Activated CD4-positive, alpha-beta T cell treated with anti-CD3 and anti-CD28 coated beads, Interleukin-2, amount 50 U/mL, for 4 hours (primary cell): ENCODE measurements at regions not wholly inside any gene's neighbourhood (a gene's known extent, or its start where the extent isn't known, plus 50 kb on each side); places are given as distances from the start of the nearest gene placed in this dataset.
"Not testable (repeated sequence)": the region's sequence is repeated elsewhere in the genome, so short reads cannot be mapped to it uniquely, and the experiment has no call there.

Source experiments
- DNase-seq, 2 experiments: peaks; one replicate each; pipeline ENCODE4 v3.0.0-alpha.2; 2020

- DNase-seq: no peak
Measured at GRCh38 chr21:31609081-31609480, 50.4 kb upstream of the SOD1 start.

GRCh38 chr21:31607791-31608190, 51.7 kb upstream of the SOD1 start:
- no peak for DNase-seq

DNA sequence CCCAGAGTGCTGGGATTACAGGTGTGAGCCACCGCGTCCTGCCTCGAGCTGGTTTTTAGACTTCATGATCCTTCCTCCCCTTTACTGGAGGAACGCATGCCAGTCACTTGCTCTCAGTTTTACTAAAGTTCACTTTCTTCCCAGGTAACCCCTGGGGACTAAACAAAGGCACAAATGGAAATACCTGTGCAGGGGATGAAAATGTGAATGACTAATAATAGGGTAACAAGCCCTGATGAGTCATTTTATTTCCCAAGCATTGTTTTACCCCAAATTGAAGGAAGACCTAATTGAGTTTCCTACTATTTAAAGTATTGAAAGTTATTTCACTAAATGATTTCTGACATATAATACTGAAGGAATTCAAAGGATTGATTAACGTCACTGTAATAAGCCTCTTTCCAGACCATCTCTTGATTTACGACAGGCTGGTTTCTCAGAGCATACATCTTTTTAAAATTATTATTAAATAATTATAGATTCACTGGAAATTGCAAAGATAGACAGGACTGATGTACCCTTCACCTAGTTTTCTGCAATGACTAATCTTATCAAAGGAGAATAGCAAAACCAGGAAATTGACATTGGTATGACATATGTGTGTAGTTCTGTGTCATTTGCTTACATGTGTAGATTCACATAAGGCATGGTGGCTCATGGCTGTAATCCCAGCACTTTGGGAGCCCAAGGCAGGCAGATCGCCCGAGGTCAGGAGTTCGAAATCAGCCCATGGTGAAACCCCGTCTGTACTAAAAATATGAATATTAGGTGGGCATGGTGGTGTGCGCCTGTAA, 53.2 kb upstream of the SOD1 start:
- DNase-seq: no peak

- peak; percentile 71 to 74 for DNase-seq
Measured at GRCh38 chr21:31604591-31605190, 54.8 kb upstream of the SOD1 start.

DNA sequence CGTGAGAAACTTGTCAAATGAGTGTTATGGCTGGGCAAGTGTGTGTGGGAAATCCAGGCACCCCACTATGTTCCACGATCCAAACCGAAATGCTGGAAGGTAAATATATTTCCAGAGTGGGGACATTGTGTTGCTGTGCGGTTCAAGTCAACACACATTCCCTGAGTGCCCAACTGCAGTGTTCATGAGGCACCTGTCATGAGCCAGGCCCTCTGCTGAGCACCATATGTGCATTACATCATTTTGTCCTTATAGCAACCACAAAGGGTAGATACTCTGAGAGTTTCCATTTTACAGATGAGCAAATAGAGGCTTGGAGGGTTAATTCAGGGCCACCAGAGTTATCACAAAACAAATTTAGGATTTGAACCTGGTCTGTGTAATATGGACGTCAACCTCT, 59.9 kb upstream of the SOD1 start:
- no peak for DNase-seq

DNA sequence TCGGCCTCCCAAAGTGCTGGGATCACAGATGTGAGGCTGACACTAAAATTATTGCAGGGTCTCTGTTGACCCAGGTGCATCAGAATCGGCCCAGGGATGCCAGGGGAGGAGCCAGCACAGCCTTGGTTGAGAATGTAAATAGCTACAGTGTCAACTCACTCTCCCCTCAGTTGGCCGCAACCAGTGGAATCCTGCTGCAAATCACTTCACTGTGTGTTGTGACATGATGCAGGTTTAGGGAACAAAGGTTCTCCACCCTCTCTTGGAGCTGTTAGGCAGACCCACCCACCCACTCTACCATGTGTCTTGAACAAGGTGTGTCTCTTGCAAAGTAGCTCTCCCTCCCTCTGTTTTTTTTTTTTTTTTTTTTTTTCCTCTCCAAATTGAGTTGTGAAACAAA, 60.5 kb upstream of the SOD1 start:
- no peak for DNase-seq

GRCh38 chr21:31597683-31598082, 61.8 kb upstream of the SOD1 start:
- no peak for DNase-seq

DNA sequence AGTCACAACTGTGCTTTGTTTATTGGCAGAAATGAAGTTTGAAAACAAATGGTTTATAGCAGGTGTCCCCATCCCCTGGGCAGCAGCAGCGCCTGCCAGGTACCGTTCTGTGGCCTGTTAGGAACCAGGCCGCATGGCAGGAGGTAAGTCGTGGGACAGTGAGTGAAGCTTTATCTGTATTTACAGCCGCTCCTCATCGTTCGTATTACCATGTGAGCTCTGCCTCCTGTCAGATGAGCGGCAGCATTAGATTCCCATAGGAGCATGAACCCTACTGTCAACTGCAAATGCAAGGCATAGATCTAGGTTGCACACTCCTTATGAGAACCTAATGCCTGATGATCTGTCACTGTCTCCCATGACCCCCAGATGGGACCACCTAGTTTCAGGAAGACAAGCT, 63.4 kb upstream of the SOD1 start:
- no peak for DNase-seq

- DNase-seq: no peak
Measured at GRCh38 chr21:31594726-31595125, 64.8 kb upstream of the SOD1 start.

DNA sequence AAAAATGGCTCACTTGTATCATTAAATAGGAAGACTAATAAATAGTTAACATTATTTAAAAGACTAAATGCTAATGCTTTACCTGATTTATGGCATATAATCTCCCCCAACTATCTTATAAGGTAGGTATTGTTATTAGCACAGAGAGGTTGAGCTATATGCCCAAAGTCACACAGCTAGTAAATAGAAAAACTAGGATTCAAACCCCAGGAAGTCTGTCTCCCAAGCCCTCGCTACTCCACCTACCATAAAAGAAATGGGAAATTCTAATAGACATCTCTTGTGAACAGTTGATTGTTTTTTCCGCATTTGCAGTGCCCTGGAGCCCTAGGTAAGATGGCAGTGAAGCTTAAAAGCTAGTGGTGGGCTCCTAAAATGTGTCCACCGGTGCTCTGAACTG, 65.2 kb upstream of the SOD1 start:
- no peak for DNase-seq

- DNase-seq: no peak
Measured at GRCh38 chr21:31592963-31593560, 66.4 kb upstream of the SOD1 start.

- no peak for DNase-seq
Measured at GRCh38 chr21:31592516-31592915, 67.0 kb upstream of the SOD1 start.

DNA sequence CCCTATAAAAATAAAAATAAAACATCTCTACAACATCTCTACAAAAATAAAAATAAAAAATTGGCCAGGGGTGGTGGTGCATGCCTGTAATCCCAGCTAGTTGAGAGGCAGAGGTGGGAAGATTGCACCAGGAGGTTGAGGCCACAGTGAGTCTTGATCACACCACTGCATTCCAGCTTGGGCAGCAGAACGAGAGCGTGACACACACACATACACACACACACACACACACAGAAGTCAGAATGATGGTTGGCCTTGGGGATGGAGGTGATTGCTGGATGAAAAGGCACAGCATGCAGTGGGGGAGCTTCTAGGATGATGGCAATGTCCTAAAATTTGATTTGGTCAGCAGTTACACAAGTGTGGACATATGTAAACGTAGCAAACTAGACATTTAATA, 69.7 kb upstream of the SOD1 start:
- DNase-seq: no peak

DNA sequence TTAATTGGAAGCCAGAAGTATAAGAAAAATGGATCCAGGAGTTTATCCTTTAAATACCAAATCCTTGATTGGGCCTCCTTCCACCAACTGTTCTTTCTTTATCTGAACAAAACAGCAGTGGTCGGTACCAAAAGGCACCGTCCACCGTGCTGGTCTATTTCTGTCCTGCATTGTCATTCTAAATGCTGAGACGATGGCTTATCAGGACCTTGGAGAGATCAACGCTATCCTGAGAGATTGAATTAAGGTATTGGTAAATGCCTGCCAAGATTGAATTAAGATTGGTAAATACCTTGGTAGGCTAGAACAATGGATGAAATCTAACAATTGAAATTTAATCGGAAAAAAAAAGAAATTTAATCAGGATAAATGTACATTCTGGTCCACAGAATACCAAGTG, 73.4 kb upstream of the SOD1 start:
- no peak for DNase-seq

DNA sequence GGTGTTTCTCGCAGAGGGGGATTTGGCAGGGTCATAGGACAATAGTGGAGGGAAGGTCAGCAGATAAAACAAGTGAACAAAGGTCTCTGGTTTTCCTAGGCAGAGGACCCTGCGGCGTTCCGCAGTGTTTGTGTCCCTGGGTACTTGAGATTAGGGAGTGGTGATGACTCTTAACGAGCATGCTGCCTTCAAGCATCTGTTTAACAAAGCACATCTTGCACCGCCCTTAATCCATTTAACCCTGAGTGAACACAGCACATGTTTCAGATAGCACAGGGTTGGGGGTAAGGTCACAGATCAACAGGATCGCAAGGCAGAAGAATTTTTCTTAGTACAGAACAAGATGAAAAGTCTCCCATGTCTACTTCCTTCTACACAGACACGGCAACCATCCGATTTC, 75.6 kb upstream of the SOD1 start:
- DNase-seq: not testable (repeated sequence)

GRCh38 chr21:31583498-31583897, 76.0 kb upstream of the SOD1 start:
- DNase-seq: no peak

- peak; percentile 76 for DNase-seq
Measured at GRCh38 chr21:31580866-31581276, 78.6 kb upstream of the SOD1 start.

GRCh38 chr21:31577271-31577670, 82.2 kb upstream of the SOD1 start:
- DNase-seq: no peak

DNA sequence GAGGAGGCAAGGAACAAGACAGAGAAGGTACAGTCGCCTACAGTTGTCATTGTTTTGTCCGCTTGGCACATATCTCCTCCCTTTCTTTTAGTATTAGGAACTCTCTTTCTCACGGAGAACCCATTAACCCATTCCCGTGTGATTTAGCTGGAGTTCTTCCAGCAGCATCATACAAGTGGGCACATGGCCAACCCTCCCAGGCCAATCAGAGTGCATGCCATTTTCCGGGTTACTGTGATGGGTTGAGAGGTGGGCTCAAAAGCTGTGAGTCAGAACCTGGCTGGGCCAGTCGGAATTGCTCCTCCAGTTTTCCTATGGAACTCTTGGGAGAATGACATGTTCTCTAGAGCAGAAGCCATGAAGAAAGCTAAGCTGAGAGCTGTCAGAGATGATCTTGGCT, 83.1 kb upstream of the SOD1 start:
- DNase-seq: no peak

DNA sequence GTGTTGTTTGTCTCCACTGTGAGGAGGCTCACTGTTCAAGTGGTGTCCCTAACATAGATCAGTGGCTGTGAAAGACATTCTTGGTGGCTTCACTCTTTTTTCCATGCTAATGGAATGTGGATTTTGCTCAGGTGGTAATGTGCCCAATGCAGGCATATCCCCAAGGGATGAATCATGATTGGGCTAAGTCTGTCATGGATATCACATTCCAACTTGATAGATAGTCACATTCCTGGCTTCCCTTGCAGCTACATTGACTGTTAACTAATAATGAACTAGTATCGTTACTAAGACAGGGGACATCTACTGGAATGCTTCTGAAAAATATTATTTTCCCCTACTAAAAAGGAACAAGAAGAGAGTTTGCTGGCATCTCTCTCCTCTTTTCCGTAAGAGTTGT, 86.3 kb upstream of the SOD1 start:
- no peak for DNase-seq

GRCh38 chr21:31571879-31572278, 87.6 kb upstream of the SOD1 start:
- no peak for DNase-seq

- no peak for DNase-seq
Measured at GRCh38 chr21:31570824-31571566, 88.5 kb upstream of the SOD1 start.

GRCh38 chr21:31566611-31567010, 92.9 kb upstream of the SOD1 start:
- no peak for DNase-seq

- no peak for DNase-seq
Measured at GRCh38 chr21:31566064-31566463, 93.4 kb upstream of the SOD1 start.
